ENCODE measurements at regions not wholly inside any gene's neighbourhood (a gene's known extent, or its start where the extent isn't known, plus 50 kb on each side); places are given as distances from the start of the nearest gene placed in this dataset.

- TF ChIP-seq TAF1 (IDR thresholded peaks at IDR 0.05; ENCODE audit: low read depth) (no peak), CREB1 (IDR thresholded peaks at IDR 0.05; ENCODE audit: low read depth) (no peak), CEBPB (IDR thresholded peaks at IDR 0.05) (no peak), RAD21 (IDR thresholded peaks at IDR 0.05; ENCODE audit: low read depth) (no peak), FOXM1 (IDR thresholded peaks at IDR 0.05; ENCODE audit: borderline replicate concordance, low read depth) (no peak), MAX (IDR thresholded peaks at IDR 0.05) (no peak), EP300 (IDR thresholded peaks at IDR 0.05; ENCODE audit: borderline replicate concordance) (no peak), ZBTB7A (IDR thresholded peaks at IDR 0.05; ENCODE audit: low read depth) (no peak), YY1 (IDR thresholded peaks at IDR 0.05; ENCODE audit: low read depth) (no peak), REST (IDR thresholded peaks at IDR 0.05; ENCODE audit: low read depth) (no peak), TEAD4 (IDR thresholded peaks at IDR 0.05) (no peak)
- TF ChIP-seq, protein P1, sequence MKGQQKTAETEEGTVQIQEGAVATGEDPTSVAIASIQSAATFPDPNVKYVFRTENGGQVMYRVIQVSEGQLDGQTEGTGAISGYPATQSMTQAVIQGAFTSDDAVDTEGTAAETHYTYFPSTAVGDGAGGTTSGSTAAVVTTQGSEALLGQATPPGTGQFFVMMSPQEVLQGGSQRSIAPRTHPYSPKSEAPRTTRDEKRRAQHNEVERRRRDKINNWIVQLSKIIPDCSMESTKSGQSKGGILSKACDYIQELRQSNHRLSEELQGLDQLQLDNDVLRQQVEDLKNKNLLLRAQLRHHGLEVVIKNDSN (IDR thresholded peaks at IDR 0.05) = no peak
These were observed 70.4 kb upstream of the NEK6 start for GRCh38 chr9:124187311-124187710.
